GM21447 (cell line): ENCODE measurements at regions not wholly inside any gene's neighbourhood (a gene's known extent, or its start where the extent isn't known, plus 50 kb on each side); places are given as distances from the start of the nearest gene placed in this dataset.
"Not testable (repeated sequence)": the region's sequence is repeated elsewhere in the genome, so short reads cannot be mapped to it uniquely, and the experiment has no call there.

ENCODE experiments used
- ATAC-seq: cut with Tn5 transposase; IDR thresholded peaks from one replicate; pipeline ENCODE4 v1.9.1; 2021; ENCODE audit not compliant: unreplicated experiment

GRCh38 chr4:179719766-179720450 lies 2277.7 kb upstream of the AGA start:
- ATAC-seq, result no peak

GRCh38 chr4:179726491-179726890 lies 2284.3 kb upstream of the AGA start:
- not testable (repeated sequence) for ATAC-seq

GRCh38 chr4:179728305-179728704 lies 2286.1 kb upstream of the AGA start:
- ATAC-seq, result no peak

- not testable (repeated sequence) for ATAC-seq
Measured at GRCh38 chr4:179736820-179737219, 2294.6 kb upstream of the AGA start.

- no peak for ATAC-seq
Measured at GRCh38 chr4:179738822-179739221, 2296.6 kb upstream of the AGA start.

- ATAC-seq, result no peak
Measured at GRCh38 chr4:179747218-179747910, 2305.1 kb upstream of the AGA start.

GRCh38 chr4:179748837-179749236 lies 2306.6 kb upstream of the AGA start:
- ATAC-seq, result no peak

GRCh38 chr4:179750374-179750773 lies 2308.1 kb upstream of the AGA start:
- ATAC-seq, result no peak

GRCh38 chr4:179751669-179752068 lies 2309.4 kb upstream of the AGA start:
- no peak for ATAC-seq

- ATAC-seq, result no peak
Measured at GRCh38 chr4:179755322-179755721, 2313.1 kb upstream of the AGA start.

- ATAC-seq, result no peak
Measured at GRCh38 chr4:179757641-179758040, 2315.4 kb upstream of the AGA start.

- no peak for ATAC-seq
Measured at GRCh38 chr4:179762840-179763239, 2320.6 kb upstream of the AGA start.

- ATAC-seq, result no peak
Measured at GRCh38 chr4:179766938-179767337, 2324.7 kb upstream of the AGA start.

GRCh38 chr4:179768996-179769395 lies 2326.8 kb upstream of the AGA start:
- no peak for ATAC-seq

- no peak for ATAC-seq
Measured at GRCh38 chr4:179797738-179798137, 2355.5 kb upstream of the AGA start.

GRCh38 chr4:179803857-179804256 lies 2361.6 kb upstream of the AGA start:
- ATAC-seq, result no peak

GRCh38 chr4:179804440-179804839 lies 2362.2 kb upstream of the AGA start:
- no peak for ATAC-seq

GRCh38 chr4:179817317-179817716 lies 2375.1 kb upstream of the AGA start:
- ATAC-seq, result no peak

GRCh38 chr4:179823342-179823741 lies 2381.1 kb upstream of the AGA start:
- ATAC-seq, result no peak

GRCh38 chr4:179831274-179831673 lies 2389.0 kb upstream of the AGA start:
- no peak for ATAC-seq

- no peak for ATAC-seq
Measured at GRCh38 chr4:179836179-179837075, 2394.2 kb upstream of the AGA start.

- ATAC-seq, result no peak
Measured at GRCh38 chr4:179843370-179843769, 2399.8 kb upstream of the TENM3 start.
